Chondrocyte (in vitro differentiated cells): ENCODE measurements at regions not wholly inside any gene's neighbourhood (a gene's known extent, or its start where the extent isn't known, plus 50 kb on each side); places are given as distances from the start of the nearest gene placed in this dataset.

Experiments
- DNase-seq: peaks from one replicate; pipeline ENCODE4 v3.0.0; 2021; ENCODE audit warnings: mixed read lengths, low spot score
- H3K27ac Mint-ChIP-seq: one replicate; pipeline ENCODE4 v1.8.0; 2021; ENCODE audit warnings: mild to moderate bottlenecking, moderate library complexity, mixed read lengths; ENCODE audit not compliant: unreplicated experiment
- H3K27me3 Mint-ChIP-seq: 2 replicates; pipeline ENCODE4 v1.8.0; 2021; ENCODE audit warnings: low read depth, mixed read lengths
- H3K36me3 Mint-ChIP-seq: 2 replicates; pipeline ENCODE4 v1.8.0; 2021; ENCODE audit warnings: low read depth, mixed read lengths
- H3K4me1 Mint-ChIP-seq: 2 replicates; pipeline ENCODE4 v1.8.0; 2021; ENCODE audit warnings: low read depth, mild to moderate bottlenecking, mixed read lengths
- H3K4me3 Mint-ChIP-seq: one replicate; pipeline ENCODE4 v1.8.0; 2021; ENCODE audit warnings: mild to moderate bottlenecking, moderate library complexity, mixed read lengths; ENCODE audit not compliant: unreplicated experiment
- H3K9me3 Mint-ChIP-seq: 2 replicates; pipeline ENCODE4 v1.8.0; 2021; ENCODE audit warnings: low read depth, mixed read lengths
- TF ChIP-seq, protein P1 (sequence below): fragments of 200-600 bp; sonication (generic); IDR thresholded peaks from 2 replicates; pipeline ENCODE4 v1.5.0; 2021; ENCODE audit warnings: antibody characterized with exemption, mild to moderate bottlenecking, moderate library complexity

DNA sequence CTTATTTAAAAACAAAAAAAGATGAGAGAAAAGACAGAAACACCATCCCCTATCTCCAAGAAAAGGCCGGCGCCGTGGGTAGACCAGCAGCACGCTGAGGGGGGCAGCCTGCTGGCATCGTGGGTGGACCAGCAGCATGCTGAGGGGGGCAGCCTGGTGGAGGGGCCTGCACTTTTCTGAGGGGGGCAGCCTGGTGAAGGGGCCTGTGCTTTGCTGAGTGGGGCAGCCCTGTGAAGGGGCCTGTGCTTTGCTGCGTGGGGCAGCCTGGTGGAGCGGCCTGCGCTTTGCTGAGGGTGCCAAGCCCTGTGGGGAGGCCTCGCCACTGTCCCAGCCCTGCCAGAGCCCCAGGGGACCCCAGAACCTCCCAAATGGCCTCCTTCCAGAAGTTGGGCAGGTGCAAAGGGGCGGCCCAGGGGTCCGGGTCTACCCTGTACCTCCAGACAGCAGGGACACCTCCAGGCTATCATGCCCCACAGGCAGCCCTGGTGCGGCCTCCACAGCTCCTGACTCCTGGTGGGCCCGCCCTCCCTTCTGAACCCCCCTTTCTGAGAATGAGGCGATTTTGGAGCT is 1185.7 kb downstream of the BRD1 start:
- DNase-seq = no peak
- Mint-ChIP-seq H3K27me3 (no peaks in the 10 kb centered on the region), H3K9me3 (no peaks in the 10 kb centered on the region), H3K4me3 (no peak overlapping the region), H3K27ac (no peak overlapping the region), H3K36me3 (no peaks in the 10 kb centered on the region), H3K4me1 (no peaks in the 10 kb centered on the region)
- TF ChIP-seq, protein P1, sequence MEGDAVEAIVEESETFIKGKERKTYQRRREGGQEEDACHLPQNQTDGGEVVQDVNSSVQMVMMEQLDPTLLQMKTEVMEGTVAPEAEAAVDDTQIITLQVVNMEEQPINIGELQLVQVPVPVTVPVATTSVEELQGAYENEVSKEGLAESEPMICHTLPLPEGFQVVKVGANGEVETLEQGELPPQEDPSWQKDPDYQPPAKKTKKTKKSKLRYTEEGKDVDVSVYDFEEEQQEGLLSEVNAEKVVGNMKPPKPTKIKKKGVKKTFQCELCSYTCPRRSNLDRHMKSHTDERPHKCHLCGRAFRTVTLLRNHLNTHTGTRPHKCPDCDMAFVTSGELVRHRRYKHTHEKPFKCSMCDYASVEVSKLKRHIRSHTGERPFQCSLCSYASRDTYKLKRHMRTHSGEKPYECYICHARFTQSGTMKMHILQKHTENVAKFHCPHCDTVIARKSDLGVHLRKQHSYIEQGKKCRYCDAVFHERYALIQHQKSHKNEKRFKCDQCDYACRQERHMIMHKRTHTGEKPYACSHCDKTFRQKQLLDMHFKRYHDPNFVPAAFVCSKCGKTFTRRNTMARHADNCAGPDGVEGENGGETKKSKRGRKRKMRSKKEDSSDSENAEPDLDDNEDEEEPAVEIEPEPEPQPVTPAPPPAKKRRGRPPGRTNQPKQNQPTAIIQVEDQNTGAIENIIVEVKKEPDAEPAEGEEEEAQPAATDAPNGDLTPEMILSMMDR = no peak

DNA sequence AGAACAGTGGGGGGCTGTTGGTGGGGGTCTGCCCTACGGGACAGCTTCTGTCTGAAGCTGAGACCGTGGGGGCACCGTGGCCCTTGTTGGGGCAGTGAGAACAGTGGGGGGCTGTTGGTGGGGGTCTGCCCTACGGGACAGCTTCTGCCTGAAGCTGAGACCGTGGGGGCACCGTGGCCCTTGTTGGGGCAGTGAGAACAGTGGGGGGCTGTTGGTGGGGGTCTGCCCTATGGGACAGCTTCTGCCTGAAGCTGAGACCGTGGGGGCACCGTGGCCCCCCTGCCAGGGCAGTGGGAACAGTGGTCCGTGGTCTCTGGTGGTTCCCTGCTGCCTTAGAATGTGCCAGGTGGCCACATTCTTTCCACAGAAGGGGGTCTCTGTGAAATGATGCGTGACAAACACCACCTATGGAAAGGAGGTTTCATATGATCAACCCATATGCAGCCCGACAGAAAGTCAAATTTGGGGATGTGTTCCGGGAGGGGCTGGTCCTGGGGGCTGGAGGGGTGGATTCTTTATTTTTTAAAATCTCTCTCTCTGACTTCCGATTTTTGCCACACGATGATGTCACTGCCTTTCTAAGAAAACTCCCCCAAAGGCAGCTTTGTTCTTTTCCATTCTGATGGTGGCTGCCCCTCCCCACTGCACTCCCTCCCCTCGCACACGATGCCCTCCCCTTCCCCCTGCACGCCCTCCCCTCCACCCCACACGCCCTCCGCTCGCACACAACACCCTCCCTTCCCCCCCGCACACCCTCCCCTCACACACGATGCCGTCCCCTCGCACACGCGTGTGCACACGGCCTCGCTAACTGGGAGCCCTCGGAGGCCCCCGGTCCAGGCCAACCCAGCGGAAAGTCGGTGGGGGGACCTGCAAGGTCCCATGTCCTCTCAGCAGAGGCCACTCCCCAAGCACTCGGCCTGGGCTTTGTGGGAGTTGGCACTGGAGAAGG is 1186.5 kb downstream of the BRD1 start:
- H3K36me3 Mint-ChIP-seq = no peaks in the 10 kb centered on the region
- H3K9me3 Mint-ChIP-seq = no peaks in the 10 kb centered on the region
- no peaks in the 10 kb centered on the region for H3K4me1 Mint-ChIP-seq
- TF ChIP-seq, protein P1 = no peak
- DNase-seq = no peak
- no peaks in the 10 kb centered on the region for H3K27me3 Mint-ChIP-seq
- no peak overlapping the region for H3K4me3 Mint-ChIP-seq
- no peak overlapping the region for H3K27ac Mint-ChIP-seq

DNA sequence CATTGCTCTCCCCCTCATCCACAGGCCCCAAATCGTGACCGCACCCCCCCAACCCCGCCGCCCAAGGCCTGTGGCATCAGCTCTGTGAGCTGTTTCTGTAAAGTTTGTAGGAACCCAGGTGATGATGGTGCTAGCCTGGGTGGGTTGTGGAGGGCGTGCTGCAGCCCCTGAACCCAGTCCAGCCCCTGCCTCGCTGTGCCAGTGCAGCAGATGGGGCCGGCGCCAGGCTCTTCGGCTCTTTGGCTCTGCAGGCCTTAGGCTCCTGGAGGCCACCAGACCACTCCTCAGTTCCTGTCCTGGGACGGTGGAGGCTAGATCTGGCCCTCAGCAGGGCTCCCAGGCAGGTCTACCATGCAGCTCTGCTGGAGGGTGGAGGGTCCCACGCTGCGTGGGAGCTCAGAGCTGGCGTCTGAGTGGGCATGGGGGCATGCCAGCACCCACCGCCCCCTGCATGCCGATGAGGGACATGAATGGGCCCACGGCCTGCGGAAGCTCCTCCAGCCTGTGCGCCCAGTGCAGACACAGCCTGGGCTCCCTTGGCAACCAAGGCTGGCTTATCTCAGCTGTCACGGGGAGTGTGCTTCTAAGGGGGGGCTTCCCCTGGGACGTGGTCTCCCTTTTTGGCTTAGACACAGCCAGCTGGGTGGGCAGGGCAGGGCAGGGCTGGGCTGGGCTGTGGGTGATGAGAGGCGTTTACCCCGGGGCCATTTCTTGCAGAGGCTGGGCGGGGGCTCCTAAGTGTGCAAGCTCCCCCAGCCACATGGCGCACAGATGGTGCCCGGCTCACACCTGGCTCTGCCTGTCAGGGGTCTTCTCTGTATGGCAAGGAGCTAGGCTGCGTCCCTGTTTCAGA is 1187.6 kb downstream of the BRD1 start:
- TF ChIP-seq, protein P1 = no peak

DNA sequence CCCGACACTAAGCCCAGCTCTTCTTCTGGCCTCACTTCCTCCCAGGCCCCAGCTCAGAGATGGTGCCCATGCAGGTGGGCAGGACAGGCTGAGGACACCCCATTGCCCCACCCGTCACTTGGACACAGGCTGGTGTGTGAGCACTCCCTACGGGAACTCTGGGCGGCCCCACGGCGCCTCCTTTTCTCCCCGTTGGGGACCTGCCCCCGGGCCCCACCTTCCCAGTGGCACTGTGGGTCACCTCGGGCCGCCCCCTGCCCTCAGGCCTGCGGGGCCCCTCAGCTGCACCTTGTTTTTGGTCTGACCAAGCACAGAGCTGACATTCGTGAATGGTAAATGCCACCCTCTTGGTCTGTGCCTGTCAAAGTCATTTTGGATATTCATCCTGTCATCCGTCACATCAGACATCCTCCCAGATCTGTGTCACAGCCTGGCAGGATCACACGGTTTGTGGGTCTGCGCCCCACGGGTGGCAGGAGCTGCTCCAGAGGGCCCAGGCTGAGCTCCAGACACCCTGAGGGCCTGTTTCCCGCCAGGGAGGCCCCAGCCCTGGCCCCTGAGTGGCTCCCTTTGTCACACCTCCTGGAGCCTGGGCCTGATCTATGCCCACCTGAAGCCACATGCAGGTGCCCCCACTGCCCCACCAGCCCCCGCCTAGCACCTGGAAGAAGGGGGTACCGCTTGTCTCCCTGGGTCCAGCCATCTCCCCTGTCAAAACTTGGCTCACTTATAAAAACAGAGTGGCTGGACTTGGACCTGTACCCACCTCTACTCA is 1188.5 kb downstream of the BRD1 start:
- Mint-ChIP-seq H3K27ac (no peak overlapping the region), H3K27me3 (no peaks in the 10 kb centered on the region), H3K9me3 (no peaks in the 10 kb centered on the region), H3K4me3 (no peak overlapping the region), H3K36me3 (no peaks in the 10 kb centered on the region), H3K4me1 (no peaks in the 10 kb centered on the region)
- TF ChIP-seq, protein P1 = no peak
- no peak for DNase-seq

More for the DNA sequence above, 1187.6 kb downstream of the BRD1 start:
- no peak overlapping the region for H3K27ac Mint-ChIP-seq
- no peak overlapping the region for H3K4me3 Mint-ChIP-seq
- H3K27me3 Mint-ChIP-seq = no peaks in the 10 kb centered on the region
- no peaks in the 10 kb centered on the region for H3K9me3 Mint-ChIP-seq
- no peaks in the 10 kb centered on the region for H3K4me1 Mint-ChIP-seq
- no peaks in the 10 kb centered on the region for H3K36me3 Mint-ChIP-seq
- no peak for DNase-seq
